Left ventricle myocardium inferior (tissue), 1 donor: ENCODE measurements at regions not wholly inside any gene's neighbourhood (a gene's known extent, or its start where the extent isn't known, plus 50 kb on each side); places are given as distances from the start of the nearest gene placed in this dataset.
"Not testable (repeated sequence)": the region's sequence is repeated elsewhere in the genome, so short reads cannot be mapped to it uniquely, and the experiment has no call there.

Source experiments
- DNase-seq: peaks from one replicate; pipeline ENCODE4 v3.0.0-alpha.2; 2020
- H3K27ac ChIP-seq: fragments of 200-600 bp; replicated peaks from 2 replicates; pipeline ENCODE4 v1.8.0; 2021
- H3K27me3 ChIP-seq: fragments of 200-600 bp; 2 replicates; pipeline ENCODE4 v1.8.0; 2021; ENCODE audit warnings: low read depth
- H3K36me3 ChIP-seq: fragments of 200-600 bp; 2 replicates; pipeline ENCODE4 v1.8.0; 2021
- H3K4me1 ChIP-seq: fragments of 200-600 bp; 2 replicates; pipeline ENCODE4 v1.8.0; 2021
- H3K4me3 ChIP-seq: fragments of 200-600 bp; 2 replicates; pipeline ENCODE4 v1.8.0; 2021; ENCODE audit warnings: mild to moderate bottlenecking, moderate library complexity
- H3K9me3 ChIP-seq: fragments of 200-600 bp; replicated peaks from 2 replicates; pipeline ENCODE4 v1.8.0; 2021
- intact Hi-C: fragments of 100-400 bp; cut with micrococcal nuclease; formaldehyde crosslinking; loops from one replicate; pipeline ENCODE4 v1.11.0; 2022
- TF ChIP-seq, protein P1 (sequence below): fragments of 200-600 bp; IDR thresholded peaks from 2 replicates; pipeline ENCODE4 v1.8.0; 2021; ENCODE audit warnings: antibody characterized with exemption, mild to moderate bottlenecking, borderline replicate concordance
- donor health status: DM: no; HTN: yes; CAD: no; lungs with severe emphysema.

DNA sequence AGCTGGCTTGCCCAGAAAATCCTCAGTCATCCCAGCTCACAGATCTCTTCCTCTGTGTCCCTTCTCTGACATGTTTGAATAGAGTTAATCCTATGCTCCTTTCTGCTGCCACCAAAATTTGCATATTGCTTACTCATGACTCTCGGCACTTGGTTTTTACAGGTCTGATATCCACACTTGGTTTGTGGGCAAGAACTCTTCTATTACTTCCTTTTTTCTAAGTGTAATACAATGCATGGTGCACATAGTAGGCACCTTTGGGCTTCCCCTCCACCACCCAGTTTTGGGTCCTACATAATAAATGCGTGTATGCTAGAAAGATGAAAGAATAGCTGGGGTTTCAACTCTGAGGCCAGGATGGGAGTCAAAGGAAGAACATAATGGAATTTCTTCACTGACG, 69.7 kb upstream of the GRK3 start:
- intact Hi-C loops: no loop called here
- TF ChIP-seq, protein P1, sequence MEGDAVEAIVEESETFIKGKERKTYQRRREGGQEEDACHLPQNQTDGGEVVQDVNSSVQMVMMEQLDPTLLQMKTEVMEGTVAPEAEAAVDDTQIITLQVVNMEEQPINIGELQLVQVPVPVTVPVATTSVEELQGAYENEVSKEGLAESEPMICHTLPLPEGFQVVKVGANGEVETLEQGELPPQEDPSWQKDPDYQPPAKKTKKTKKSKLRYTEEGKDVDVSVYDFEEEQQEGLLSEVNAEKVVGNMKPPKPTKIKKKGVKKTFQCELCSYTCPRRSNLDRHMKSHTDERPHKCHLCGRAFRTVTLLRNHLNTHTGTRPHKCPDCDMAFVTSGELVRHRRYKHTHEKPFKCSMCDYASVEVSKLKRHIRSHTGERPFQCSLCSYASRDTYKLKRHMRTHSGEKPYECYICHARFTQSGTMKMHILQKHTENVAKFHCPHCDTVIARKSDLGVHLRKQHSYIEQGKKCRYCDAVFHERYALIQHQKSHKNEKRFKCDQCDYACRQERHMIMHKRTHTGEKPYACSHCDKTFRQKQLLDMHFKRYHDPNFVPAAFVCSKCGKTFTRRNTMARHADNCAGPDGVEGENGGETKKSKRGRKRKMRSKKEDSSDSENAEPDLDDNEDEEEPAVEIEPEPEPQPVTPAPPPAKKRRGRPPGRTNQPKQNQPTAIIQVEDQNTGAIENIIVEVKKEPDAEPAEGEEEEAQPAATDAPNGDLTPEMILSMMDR: no peak
- H3K4me1 ChIP-seq: no peaks in the 10 kb centered on the region
- H3K27me3 ChIP-seq: no peaks in the 10 kb centered on the region
- no peaks in the 10 kb centered on the region for H3K36me3 ChIP-seq
- no peak for DNase-seq
- no peaks in the 10 kb centered on the region for H3K9me3 ChIP-seq
- no peak overlapping the region for H3K4me3 ChIP-seq
- H3K27ac ChIP-seq: no peak overlapping the region

DNA sequence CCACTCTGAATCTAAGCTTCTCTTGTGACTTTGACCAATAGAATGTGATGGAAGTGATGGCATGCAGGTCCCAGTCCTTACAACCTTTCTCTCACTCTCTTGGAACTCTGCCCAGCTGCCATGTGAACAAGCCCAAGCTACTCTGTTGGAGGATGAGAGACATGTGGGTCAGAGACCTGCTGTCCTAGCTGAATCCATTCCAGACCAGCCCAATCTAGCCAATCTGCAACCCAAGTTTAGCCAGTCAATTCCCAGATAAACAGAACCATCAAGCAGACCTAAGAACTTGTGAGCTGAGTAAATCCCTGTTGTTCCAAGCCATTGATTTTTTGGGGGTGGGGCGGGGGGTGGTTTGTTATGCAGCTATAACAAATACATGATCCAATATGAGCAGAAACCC, 69.2 kb upstream of the GRK3 start:
- no peak for DNase-seq
- intact Hi-C loops: no loop called here
- no peak overlapping the region for H3K4me3 ChIP-seq
- H3K27me3 ChIP-seq: no peaks in the 10 kb centered on the region
- H3K9me3 ChIP-seq: no peaks in the 10 kb centered on the region
- TF ChIP-seq, protein P1: no peak
- H3K36me3 ChIP-seq: no peaks in the 10 kb centered on the region
- no peaks in the 10 kb centered on the region for H3K4me1 ChIP-seq
- H3K27ac ChIP-seq: no peak overlapping the region

DNA sequence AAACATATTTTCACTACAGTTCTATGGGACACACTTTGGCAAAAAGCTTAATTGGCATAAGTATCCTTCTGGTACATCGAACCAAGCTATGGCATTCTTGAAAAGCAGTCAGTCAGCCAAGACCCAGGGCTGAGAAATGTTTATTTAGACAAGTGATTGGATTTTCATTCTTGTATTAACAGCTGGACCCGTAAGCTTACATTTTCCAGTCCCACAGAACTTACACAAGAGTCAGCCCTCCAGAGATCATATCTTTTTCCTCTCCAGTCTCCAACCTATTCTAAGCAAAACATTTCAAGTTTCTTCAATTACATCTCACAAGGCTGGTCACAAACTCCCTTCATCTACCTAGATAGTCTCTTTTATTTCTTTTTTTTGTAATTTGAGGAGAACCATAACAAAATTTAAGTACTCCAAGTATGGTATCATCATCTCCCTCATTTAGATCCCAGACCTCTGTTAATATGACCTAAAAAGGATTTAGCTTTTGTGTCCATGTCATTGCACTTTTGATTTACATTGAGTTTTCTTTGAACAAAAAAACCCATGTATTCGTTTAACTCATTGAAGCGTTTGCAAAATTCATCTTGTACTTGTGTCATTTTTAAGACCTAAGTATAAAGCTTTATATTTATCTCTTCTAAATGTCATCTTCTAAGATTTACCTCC, 67.9 kb upstream of the GRK3 start:
- no peak for DNase-seq
- no peaks in the 10 kb centered on the region for H3K36me3 ChIP-seq
- TF ChIP-seq, protein P1: no peak
- intact Hi-C loops: no loop called here
- H3K4me1 ChIP-seq: no peaks in the 10 kb centered on the region
- H3K9me3 ChIP-seq: no peaks in the 10 kb centered on the region
- H3K4me3 ChIP-seq: no peak overlapping the region
- no peaks in the 10 kb centered on the region for H3K27me3 ChIP-seq
- no peak overlapping the region for H3K27ac ChIP-seq

DNA sequence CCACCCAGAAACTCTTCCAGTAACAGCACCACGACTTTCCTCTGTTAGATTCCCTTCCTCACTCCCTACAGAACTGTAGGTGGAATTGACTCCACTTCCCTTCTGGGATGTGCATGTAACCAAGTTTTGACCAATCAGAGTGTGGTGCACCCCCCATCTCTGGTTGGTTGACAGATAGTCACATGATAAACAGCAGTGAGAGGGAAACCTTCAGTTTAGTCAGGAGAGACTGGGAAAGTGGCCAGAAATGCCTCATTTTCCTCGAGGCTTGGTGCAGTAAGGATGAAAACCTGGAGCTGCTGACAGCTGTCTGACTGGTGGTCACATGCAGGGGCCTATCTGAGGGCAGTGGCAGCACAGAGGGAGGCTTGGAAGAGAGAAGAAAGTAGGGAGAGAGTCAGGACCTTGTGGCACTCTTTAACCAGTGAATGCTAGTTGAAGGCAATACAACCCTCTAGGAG, 67.3 kb upstream of the GRK3 start:
- TF ChIP-seq, protein P1: no peak
- H3K27ac ChIP-seq: no peak overlapping the region
- H3K9me3 ChIP-seq: no peaks in the 10 kb centered on the region
- no peak for DNase-seq
- H3K27me3 ChIP-seq: no peaks in the 10 kb centered on the region
- H3K4me1 ChIP-seq: no peaks in the 10 kb centered on the region
- intact Hi-C loops: no loop called here
- no peak overlapping the region for H3K4me3 ChIP-seq
- H3K36me3 ChIP-seq: no peaks in the 10 kb centered on the region

DNA sequence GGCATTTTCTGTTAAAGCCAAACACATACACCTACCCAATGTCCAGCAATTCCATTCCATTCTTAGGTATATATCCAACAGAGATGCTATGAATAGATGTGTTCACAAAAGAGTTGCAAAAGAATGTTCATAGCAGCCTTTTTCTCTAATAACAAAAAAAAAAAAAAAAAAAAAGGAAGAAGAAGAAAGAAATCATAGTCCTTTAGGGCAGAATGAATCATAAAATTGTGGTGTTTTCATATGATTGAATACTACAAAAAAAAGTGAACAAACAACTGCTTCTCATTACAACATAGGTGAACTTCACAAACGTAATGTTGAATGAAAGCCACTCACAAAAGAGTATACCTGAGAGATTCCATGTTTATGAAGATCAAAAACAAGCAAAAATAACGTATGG, 66.8 kb upstream of the GRK3 start:
- Histone ChIP-seq H3K27me3 (no peaks in the 10 kb centered on the region), H3K9me3 (no peaks in the 10 kb centered on the region), H3K4me3 (no peak overlapping the region), H3K27ac (no peak overlapping the region), H3K4me1 (no peaks in the 10 kb centered on the region), H3K36me3 (no peaks in the 10 kb centered on the region)
- no peak for DNase-seq
- intact Hi-C loops: no loop called here
- TF ChIP-seq, protein P1: no peak

DNA sequence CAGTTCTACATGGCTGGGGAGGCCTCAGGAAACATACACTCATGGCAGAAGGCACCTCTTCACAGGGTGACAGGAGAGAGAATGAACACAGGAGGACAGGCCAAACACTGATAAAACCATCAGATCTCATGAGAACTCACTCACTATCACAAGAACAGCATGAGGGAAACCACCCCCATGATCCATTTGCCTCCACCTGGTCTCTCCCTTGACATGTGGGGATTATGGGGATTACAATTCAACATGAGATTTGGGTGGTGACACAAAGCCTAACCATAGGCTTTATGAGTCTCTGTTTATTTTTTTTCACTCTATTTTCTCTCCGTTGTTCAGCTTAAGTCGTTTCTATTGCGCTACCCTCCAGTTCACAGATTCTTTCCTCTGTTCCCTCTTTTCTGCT, 63.8 kb upstream of the GRK3 start:
- H3K4me1 ChIP-seq, DNase-seq, H3K4me3 ChIP-seq, intact Hi-C loops, H3K27ac ChIP-seq, H3K27me3 ChIP-seq, H3K9me3 ChIP-seq, H3K36me3 ChIP-seq: not testable (repeated sequence)

DNA sequence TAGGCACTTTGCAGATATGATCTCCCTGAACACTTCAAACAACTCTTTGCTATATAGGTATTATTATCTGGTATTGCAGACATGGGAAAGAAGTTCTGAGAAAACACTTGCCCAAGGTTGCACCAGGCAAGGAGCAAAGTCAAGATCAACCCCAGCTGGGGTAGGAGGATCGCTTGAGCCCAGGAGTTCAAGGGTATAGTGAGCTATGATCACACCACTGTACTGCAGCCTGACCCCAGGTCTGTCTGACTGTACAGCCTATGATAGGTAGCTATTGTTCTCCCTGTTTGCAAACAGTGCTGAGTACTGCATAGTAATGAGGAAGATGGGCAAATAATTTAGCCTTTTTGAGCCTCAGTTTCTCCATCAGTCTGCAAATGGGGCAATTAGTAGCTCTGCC, 60.5 kb upstream of the GRK3 start:
- H3K4me1 ChIP-seq, H3K27ac ChIP-seq, H3K27me3 ChIP-seq, DNase-seq, H3K9me3 ChIP-seq, H3K36me3 ChIP-seq, intact Hi-C loops, H3K4me3 ChIP-seq: not testable (repeated sequence)
